Endothelial cell of umbilical vein (primary cell): ENCODE measurements at regions not wholly inside any gene's neighbourhood (a gene's known extent, or its start where the extent isn't known, plus 50 kb on each side); places are given as distances from the start of the nearest gene placed in this dataset.

Source experiments
- BruUV-seq: library from RNA; stranded (reverse); fragments of 400-500 nt; replicated peaks from 2 replicates; lab custom pipeline; 2021; lab: Mats Ljungman, UMichigan
- CTCF ChIA-PET: fragments of 300-600, 350-600 bp; sonication (Branson Sonifier 250); formaldehyde crosslinking; loops from one replicate; lab custom pipeline; 2021; ENCODE audit warnings: antibody characterized with exemption, inconsistent platforms; lab: Charles Lee
- POLR2A ChIA-PET: fragments of 300-600, 350-600 bp; sonication (Branson Sonifier 250); formaldehyde crosslinking; loops from one replicate; lab custom pipeline; 2021; ENCODE audit warnings: antibody characterized with exemption, inconsistent platforms; lab: Charles Lee
- DNase-seq: peaks from one replicate; pipeline ENCODE4 v3.0.0-alpha.2; 2011; ENCODE audit warnings: low read depth, low spot score
- FAIRE-seq: peaks from 2 replicates; lab custom pipeline; 2011; peaks lifted over from hg19 to GRCh38; lab: Jason Lieb, UNC
- H2AFZ ChIP-seq: 2 replicates; pipeline ENCODE4 v1.6.0; 2012; ENCODE audit warnings: low read depth, low read length, control low read depth, inconsistent platforms
- H3K27ac ChIP-seq: 2 replicates; pipeline ENCODE4 v1.5.1; 2011; ENCODE audit warnings: low read depth, mild to moderate bottlenecking, control low read depth, low read length, moderate library complexity; ENCODE audit not compliant: insufficient read depth
- H3K27me3 ChIP-seq, 2 experiments: 2 replicates each; pipeline versions ENCODE4 v1.6.0 to v1.6.1; 2011; ENCODE audit warnings: low read length in 2 of 2, mixed read lengths in 1 of 2; ENCODE audit not compliant: control insufficient read depth in 2 of 2, insufficient read depth in 2 of 2
- H3K36me3 ChIP-seq, 2 experiments: 2 replicates in 1 of 2; 3 replicates in 1 of 2; pipeline ENCODE4 v1.5.1; 2011; ENCODE audit warnings: low read length in 2 of 2, mild to moderate bottlenecking in 1 of 2, moderate library complexity in 1 of 2; ENCODE audit not compliant: control insufficient read depth in 2 of 2, insufficient read depth in 2 of 2; ENCODE audit errors: extremely low read depth in 1 of 2
- H3K4me1 ChIP-seq: 3 replicates; pipeline ENCODE4 v1.5.1; 2011; ENCODE audit warnings: mild to moderate bottlenecking, low read length; ENCODE audit not compliant: control insufficient read depth, insufficient read depth; ENCODE audit errors: extremely low read depth
- H3K4me2 ChIP-seq: 2 replicates; pipeline ENCODE4 v1.6.1; 2011; ENCODE audit warnings: low read length, control low read depth, mixed read lengths; ENCODE audit not compliant: insufficient read depth
- H3K4me3 ChIP-seq, 3 experiments: fragments of 200-600 bp in 1 of 3; sonication (generic), shearing (Covaris generic) in 1 of 3; replicated peaks in 1 of 3; 2 replicates each; pipeline ENCODE4 v1.5.1; 2011 to 2016; ENCODE audit warnings: control low read depth in 3 of 3, low read length in 3 of 3, mild to moderate bottlenecking in 2 of 3, inconsistent platforms in 1 of 3, low read depth in 1 of 3, moderate library complexity in 1 of 3; ENCODE audit not compliant: insufficient read depth in 1 of 3
- H3K79me2 ChIP-seq: 2 replicates; pipeline ENCODE4 v1.6.0; 2012; ENCODE audit warnings: low read length, inconsistent platforms; ENCODE audit not compliant: control insufficient read depth, insufficient read depth
- H3K9ac ChIP-seq: replicated peaks from 2 replicates; pipeline ENCODE3; 2011; ENCODE audit warnings: low read length, control low read depth; ENCODE audit not compliant: insufficient read depth; ENCODE audit errors: extremely low read depth
- H3K9me1 ChIP-seq: replicated peaks from 3 replicates; pipeline ENCODE4 v1.6.0; 2011; ENCODE audit warnings: mild to moderate bottlenecking, low read length; ENCODE audit not compliant: control insufficient read depth, insufficient read depth; ENCODE audit errors: extremely low read depth
- H3K9me3 ChIP-seq: replicated peaks from 2 replicates; pipeline ENCODE4 v1.5.1; 2012; ENCODE audit warnings: low read length, inconsistent platforms; ENCODE audit not compliant: control insufficient read depth, insufficient read depth
- H4K20me1 ChIP-seq: replicated peaks from 2 replicates; pipeline ENCODE3; 2011; ENCODE audit warnings: mild to moderate bottlenecking, low read length; ENCODE audit not compliant: control insufficient read depth, insufficient read depth; ENCODE audit errors: extremely low read depth
- EZH2 ChIP-seq: IDR thresholded peaks from 2 replicates; pipeline ENCODE4 v1.6.1; 2012; ENCODE audit warnings: borderline replicate concordance, low read depth, mild to moderate bottlenecking, moderate library complexity, low read length, inconsistent platforms; ENCODE audit not compliant: severe bottlenecking
- FOS ChIP-seq: IDR thresholded peaks from 2 replicates; pipeline ENCODE4 v1.6.1; 2011; ENCODE audit warnings: mild to moderate bottlenecking, low read length, moderate library complexity, borderline replicate concordance; ENCODE audit not compliant: insufficient read depth
- GATA2 ChIP-seq: IDR thresholded peaks from 2 replicates; pipeline ENCODE4 v1.7.0; 2011; ENCODE audit warnings: low read depth, mild to moderate bottlenecking, moderate library complexity, mixed read lengths, low read length; ENCODE audit not compliant: insufficient read length, insufficient read depth
- JUN ChIP-seq: IDR thresholded peaks from 2 replicates; pipeline ENCODE4 v1.6.1; 2011; ENCODE audit warnings: borderline replicate concordance, low read depth; ENCODE audit not compliant: insufficient read length, insufficient read depth
- MYC ChIP-seq: IDR thresholded peaks from one replicate; pipeline ENCODE4 v1.6.1; 2011; ENCODE audit warnings: mild to moderate bottlenecking, low read depth, low read length
- POLR2A ChIP-seq: IDR thresholded peaks from 2 replicates; pipeline ENCODE4 v1.6.1; 2012; ENCODE audit warnings: low read depth, mild to moderate bottlenecking, control low read depth, low read length
- POLR2AphosphoS5 ChIP-seq: IDR thresholded peaks from 2 replicates; pipeline ENCODE4 v1.6.1; 2012; ENCODE audit warnings: low read depth, mild to moderate bottlenecking, control low read depth, low read length, moderate library complexity; ENCODE audit not compliant: insufficient read depth
- dilution Hi-C: fragments of 300-500 bp; cut with MboI; formaldehyde crosslinking; loops from one replicate; pipeline ENCODE4 v1.15.0; 2019; ENCODE audit warnings: low sequenced_read_pairs; ENCODE audit not compliant: extremely low pct_ligation_motif_present
- intact Hi-C: fragments of 100-400 bp; cut with micrococcal nuclease; formaldehyde crosslinking; loops from one replicate; pipeline ENCODE4 v1.10.0; 2022
- TF ChIP-seq, protein P1 (sequence below), 2 donors: IDR thresholded peaks; 1 replicate in 1 of 2; 2 replicates in 1 of 2; pipeline ENCODE4 v1.5.1; 2011; ENCODE audit warnings: low read length in 2 of 2, mild to moderate bottlenecking in 2 of 2, moderate library complexity in 2 of 2, control low read depth in 1 of 2, inconsistent platforms in 1 of 2, low read depth in 1 of 2; ENCODE audit not compliant: insufficient read depth in 1 of 2; ENCODE audit errors: extremely low read depth in 1 of 2
- TF ChIP-seq, protein P2 (sequence below): IDR thresholded peaks from 2 replicates; pipeline ENCODE4 v1.6.1; 2011; ENCODE audit not compliant: insufficient read depth, insufficient read length

DNA sequence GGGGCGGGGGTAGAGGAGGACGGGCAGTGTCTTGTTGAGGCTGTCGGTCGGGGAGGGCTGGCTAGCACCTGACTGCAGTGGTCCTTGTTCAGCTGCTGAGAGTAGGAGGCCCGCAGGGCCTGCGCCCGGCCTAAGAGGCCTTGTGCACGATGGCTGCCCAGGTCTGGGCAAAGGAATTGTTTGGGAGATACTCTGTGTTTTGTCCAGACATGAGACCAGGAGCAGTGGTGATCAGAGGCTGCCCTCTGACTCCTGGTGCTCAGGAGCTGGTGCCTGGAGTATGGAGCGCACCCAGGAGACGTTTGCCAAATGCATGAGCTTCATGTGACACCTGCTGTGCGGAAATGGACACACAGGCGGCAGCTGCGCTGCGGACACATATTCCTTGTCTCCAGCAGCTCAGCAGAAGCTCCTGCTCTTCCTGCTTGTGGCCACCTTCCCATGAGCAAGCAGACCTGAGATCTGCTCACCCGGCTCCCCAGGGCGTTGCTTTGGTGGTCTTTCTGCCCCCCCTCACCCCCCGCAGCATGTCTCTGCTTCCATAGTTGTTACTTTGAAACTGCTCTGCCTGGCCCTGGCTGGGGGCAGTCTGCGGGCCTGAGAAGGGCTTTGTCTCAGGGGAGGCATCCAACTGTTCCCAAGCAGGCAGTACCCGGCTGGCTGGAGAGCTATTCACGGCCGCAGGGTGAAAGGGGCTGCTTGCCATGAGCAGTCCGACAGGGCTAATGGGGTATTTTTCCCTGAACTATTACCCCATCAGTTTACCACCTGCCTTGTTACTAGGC is 163.9 kb downstream of the TEX29 start:
- H3K9me1 ChIP-seq: no peaks in the 10 kb centered on the region
- H3K9ac ChIP-seq: no peak overlapping the region
- no peak overlapping the region for H3K27ac ChIP-seq
- H3K27me3 ChIP-seq: no peaks in the 10 kb centered on the region
- dilution Hi-C loops: no loop called here
- intact Hi-C loops: no loop called here
- H3K9me3 ChIP-seq: peaks cover 2% of the 10 kb centered on the region
- TF ChIP-seq EZH2 (no peak), POLR2AphosphoS5 (no peak), MYC (no peak), GATA2 (no peak), JUN (no peak), POLR2A (no peak), FOS (no peak)
- TF ChIP-seq, protein P1, sequence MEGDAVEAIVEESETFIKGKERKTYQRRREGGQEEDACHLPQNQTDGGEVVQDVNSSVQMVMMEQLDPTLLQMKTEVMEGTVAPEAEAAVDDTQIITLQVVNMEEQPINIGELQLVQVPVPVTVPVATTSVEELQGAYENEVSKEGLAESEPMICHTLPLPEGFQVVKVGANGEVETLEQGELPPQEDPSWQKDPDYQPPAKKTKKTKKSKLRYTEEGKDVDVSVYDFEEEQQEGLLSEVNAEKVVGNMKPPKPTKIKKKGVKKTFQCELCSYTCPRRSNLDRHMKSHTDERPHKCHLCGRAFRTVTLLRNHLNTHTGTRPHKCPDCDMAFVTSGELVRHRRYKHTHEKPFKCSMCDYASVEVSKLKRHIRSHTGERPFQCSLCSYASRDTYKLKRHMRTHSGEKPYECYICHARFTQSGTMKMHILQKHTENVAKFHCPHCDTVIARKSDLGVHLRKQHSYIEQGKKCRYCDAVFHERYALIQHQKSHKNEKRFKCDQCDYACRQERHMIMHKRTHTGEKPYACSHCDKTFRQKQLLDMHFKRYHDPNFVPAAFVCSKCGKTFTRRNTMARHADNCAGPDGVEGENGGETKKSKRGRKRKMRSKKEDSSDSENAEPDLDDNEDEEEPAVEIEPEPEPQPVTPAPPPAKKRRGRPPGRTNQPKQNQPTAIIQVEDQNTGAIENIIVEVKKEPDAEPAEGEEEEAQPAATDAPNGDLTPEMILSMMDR (IDR thresholded peaks at IDR 0.05; ENCODE audit: extremely low read depth in 1 of 2, insufficient read depth in 1 of 2, low read depth in 1 of 2, low read length in 2 of 2): no peak
- TF ChIP-seq, protein P2, sequence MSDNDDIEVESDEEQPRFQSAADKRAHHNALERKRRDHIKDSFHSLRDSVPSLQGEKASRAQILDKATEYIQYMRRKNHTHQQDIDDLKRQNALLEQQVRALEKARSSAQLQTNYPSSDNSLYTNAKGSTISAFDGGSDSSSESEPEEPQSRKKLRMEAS: no peak
- no peaks in the 10 kb centered on the region for H3K79me2 ChIP-seq
- BruUV-seq: no TSS peak
- no peak overlapping the region for H3K4me2 ChIP-seq
- H3K36me3 ChIP-seq: no peaks in the 10 kb centered on the region
- POLR2A ChIA-PET: no interaction called here
- H3K4me1 ChIP-seq: no peaks in the 10 kb centered on the region
- no peak overlapping the region for H2AFZ ChIP-seq
- CTCF ChIA-PET: no interaction called here
- no peak overlapping the region for H3K4me3 ChIP-seq
- FAIRE-seq (no peak), DNase-seq (no peak)
- H4K20me1 ChIP-seq: no peaks in the 10 kb centered on the region
